Osteocyte (in vitro differentiated cells): ENCODE measurements at regions not wholly inside any gene's neighbourhood (a gene's known extent, or its start where the extent isn't known, plus 50 kb on each side); places are given as distances from the start of the nearest gene placed in this dataset.
"Not testable (repeated sequence)": the region's sequence is repeated elsewhere in the genome, so short reads cannot be mapped to it uniquely, and the experiment has no call there.

Experiments
- DNase-seq: peaks from one replicate; pipeline ENCODE4 v3.0.0; 2021; ENCODE audit warnings: mixed read lengths; ENCODE audit not compliant: unreplicated experiment; ENCODE audit errors: extremely low spot score
- H3K27ac Mint-ChIP-seq: one replicate; pipeline ENCODE4 v1.8.0; 2021; ENCODE audit warnings: mild to moderate bottlenecking, mixed read lengths; ENCODE audit not compliant: unreplicated experiment
- H3K27me3 Mint-ChIP-seq: one replicate; pipeline ENCODE4 v1.8.0; 2021; ENCODE audit warnings: mixed read lengths; ENCODE audit not compliant: unreplicated experiment
- H3K36me3 Mint-ChIP-seq: one replicate; pipeline ENCODE4 v1.8.0; 2021; ENCODE audit warnings: mixed read lengths; ENCODE audit not compliant: unreplicated experiment
- H3K4me1 Mint-ChIP-seq: one replicate; pipeline ENCODE4 v1.8.0; 2021; ENCODE audit warnings: mixed read lengths; ENCODE audit not compliant: unreplicated experiment
- H3K4me3 Mint-ChIP-seq: one replicate; pipeline ENCODE4 v1.8.0; 2021; ENCODE audit warnings: mild to moderate bottlenecking, moderate library complexity, mixed read lengths; ENCODE audit not compliant: unreplicated experiment
- H3K9me3 Mint-ChIP-seq: one replicate; pipeline ENCODE4 v1.8.0; 2021; ENCODE audit warnings: mixed read lengths; ENCODE audit not compliant: unreplicated experiment
- TF ChIP-seq, protein P1 (sequence below): fragments of 200-600 bp; sonication (generic); IDR thresholded peaks from 2 replicates; pipeline ENCODE4 v1.5.0; 2021; ENCODE audit warnings: antibody characterized with exemption, mild to moderate bottlenecking, moderate library complexity

DNA sequence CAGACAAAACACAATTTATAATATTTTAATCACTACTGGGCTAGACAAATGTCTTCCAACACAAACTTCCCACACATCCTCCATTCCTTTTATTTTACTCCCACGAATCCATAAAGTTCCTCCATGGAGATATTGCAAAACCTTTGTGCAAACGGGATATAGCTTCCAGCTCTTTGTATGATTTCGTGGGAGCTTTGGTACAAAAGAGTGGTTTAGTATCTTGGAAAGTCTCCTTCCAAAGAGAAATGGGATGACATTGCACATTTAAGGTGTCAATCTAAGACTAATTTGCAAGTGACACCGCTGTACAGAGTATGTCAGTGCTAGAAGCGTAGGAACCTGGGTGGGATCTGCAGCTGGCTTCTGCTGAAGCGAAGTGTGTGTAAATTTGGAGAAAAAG, 455.2 kb upstream of the RUNX1 start:
- no peak for DNase-seq
- Mint-ChIP-seq H3K9me3 (no peaks in the 10 kb centered on the region), H3K36me3 (peaks cover 2% of the 10 kb centered on the region), H3K27me3 (no peaks in the 10 kb centered on the region), H3K27ac (no peak overlapping the region), H3K4me1 (peaks cover 22% of the 10 kb centered on the region), H3K4me3 (no peak overlapping the region)
- TF ChIP-seq, protein P1, sequence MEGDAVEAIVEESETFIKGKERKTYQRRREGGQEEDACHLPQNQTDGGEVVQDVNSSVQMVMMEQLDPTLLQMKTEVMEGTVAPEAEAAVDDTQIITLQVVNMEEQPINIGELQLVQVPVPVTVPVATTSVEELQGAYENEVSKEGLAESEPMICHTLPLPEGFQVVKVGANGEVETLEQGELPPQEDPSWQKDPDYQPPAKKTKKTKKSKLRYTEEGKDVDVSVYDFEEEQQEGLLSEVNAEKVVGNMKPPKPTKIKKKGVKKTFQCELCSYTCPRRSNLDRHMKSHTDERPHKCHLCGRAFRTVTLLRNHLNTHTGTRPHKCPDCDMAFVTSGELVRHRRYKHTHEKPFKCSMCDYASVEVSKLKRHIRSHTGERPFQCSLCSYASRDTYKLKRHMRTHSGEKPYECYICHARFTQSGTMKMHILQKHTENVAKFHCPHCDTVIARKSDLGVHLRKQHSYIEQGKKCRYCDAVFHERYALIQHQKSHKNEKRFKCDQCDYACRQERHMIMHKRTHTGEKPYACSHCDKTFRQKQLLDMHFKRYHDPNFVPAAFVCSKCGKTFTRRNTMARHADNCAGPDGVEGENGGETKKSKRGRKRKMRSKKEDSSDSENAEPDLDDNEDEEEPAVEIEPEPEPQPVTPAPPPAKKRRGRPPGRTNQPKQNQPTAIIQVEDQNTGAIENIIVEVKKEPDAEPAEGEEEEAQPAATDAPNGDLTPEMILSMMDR: no peak

DNA sequence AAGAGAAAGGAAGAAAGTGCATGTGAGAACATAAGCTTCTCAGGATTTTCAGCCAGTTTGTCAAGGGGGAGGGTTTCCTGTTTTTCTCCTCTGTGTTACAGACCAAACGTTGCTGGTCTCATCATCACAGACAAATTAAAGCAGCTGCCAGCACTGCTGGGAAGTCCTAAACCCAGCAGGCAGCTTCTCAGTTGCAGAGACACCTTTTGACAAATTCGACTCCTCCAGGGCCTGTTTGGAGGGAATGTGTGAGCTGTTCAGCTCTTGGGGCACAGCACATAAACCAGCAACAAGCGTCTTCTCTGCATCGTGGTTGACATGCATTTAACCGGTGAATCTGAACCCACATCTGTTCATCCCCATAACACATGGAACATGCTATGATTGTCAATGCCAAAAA, 454.6 kb upstream of the RUNX1 start:
- H3K4me1 Mint-ChIP-seq: peaks cover 22% of the 10 kb centered on the region
- H3K9me3 Mint-ChIP-seq: no peaks in the 10 kb centered on the region

DNA sequence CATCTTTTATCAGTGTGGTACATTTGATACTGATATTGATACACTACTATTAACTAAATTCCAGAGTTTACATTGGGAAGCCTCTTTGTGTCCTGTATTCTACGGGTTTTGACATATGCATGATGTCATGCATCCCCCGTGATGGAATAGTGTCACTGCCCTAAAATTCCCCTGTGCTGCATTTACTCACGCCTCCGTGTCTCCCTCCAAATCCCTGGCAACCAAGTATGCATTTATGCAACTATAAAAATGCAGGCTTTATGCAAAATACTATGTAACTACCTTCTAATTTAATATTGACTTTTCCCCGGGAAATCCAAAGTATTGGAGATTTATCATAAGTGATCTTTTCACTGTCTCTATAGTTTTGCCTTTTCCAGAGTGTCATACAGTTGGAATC, 453.7 kb upstream of the RUNX1 start:
- no peak for DNase-seq
- peaks cover 2% of the 10 kb centered on the region for H3K36me3 Mint-ChIP-seq
- peaks cover 21% of the 10 kb centered on the region for H3K4me1 Mint-ChIP-seq
- no peaks in the 10 kb centered on the region for H3K9me3 Mint-ChIP-seq
- no peak overlapping the region for H3K4me3 Mint-ChIP-seq
- no peaks in the 10 kb centered on the region for H3K27me3 Mint-ChIP-seq
- no peak overlapping the region for H3K27ac Mint-ChIP-seq
- TF ChIP-seq, protein P1: no peak

More for the DNA sequence above, 454.6 kb upstream of the RUNX1 start:
- no peak overlapping the region for H3K27ac Mint-ChIP-seq
- H3K4me3 Mint-ChIP-seq: no peak overlapping the region
- no peaks in the 10 kb centered on the region for H3K27me3 Mint-ChIP-seq
- TF ChIP-seq, protein P1: no peak
- DNase-seq: no peak
- peaks cover 2% of the 10 kb centered on the region for H3K36me3 Mint-ChIP-seq

DNA sequence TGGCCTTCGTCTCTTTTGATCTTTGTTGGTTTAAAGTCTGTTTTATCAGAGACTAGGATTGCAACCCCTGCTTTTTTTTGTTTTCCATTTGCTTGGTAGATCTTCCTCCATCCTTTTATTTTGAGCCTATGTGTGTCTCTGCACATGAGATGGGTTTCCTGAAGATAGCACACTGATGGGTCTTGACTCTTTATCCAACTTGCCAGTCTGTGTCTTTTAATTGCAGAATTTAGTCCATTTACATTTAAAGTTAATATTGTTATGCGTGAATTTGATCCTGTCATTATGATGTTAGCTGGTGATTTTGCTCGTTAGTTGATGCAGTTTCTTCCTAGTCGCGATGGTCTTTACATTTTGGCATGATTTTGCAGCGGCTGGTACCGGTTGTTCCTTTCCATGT, 448.4 kb upstream of the RUNX1 start:
- H3K4me1 Mint-ChIP-seq, H3K4me3 Mint-ChIP-seq, H3K27me3 Mint-ChIP-seq, H3K36me3 Mint-ChIP-seq, H3K27ac Mint-ChIP-seq, DNase-seq, H3K9me3 Mint-ChIP-seq: not testable (repeated sequence)

DNA sequence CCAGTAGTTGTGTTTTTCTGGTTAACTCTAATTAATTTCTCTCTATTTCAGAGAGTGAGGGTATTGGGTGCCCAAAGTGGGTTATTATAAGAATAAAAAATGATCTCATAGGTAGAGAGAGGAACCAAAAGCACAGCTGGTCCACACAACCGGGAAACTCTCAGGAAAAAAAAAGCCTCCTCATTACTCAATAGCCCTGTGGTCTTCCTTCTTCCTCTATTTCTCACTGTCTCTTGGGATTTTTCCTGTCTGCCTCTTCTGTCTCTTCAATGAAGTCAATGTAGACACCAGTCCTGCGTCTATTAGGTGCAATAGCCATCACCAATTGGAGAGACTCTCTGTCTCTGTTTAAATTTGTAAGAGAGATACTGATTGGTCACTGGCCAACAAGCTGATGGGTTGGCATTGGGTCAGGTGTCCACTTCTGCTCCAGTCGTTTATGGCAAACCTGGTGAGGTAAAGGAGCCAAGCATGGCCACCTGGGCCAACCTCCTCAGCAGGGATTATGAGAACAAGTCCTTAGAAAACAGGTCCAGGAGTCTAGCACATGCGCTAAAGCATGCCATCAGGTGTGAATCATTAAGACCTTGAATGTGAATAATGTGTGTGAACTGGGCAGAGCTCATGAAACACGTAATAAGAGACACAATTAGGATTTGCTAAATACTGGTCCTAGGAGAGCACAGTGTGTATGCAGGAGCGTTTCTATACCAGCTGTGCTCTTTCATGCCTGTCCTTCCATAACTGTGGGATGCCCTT, 443.0 kb upstream of the RUNX1 start:
- Mint-ChIP-seq H3K27ac (no peak overlapping the region), H3K36me3 (no peaks in the 10 kb centered on the region), H3K4me1 (no peaks in the 10 kb centered on the region), H3K4me3 (no peak overlapping the region), H3K9me3 (no peaks in the 10 kb centered on the region), H3K27me3 (no peaks in the 10 kb centered on the region)
- TF ChIP-seq, protein P1: no peak
- DNase-seq: no peak
